Neural progenitor cell (in vitro differentiated cells): ENCODE measurements at regions not wholly inside any gene's neighbourhood (a gene's known extent, or its start where the extent isn't known, plus 50 kb on each side); places are given as distances from the start of the nearest gene placed in this dataset.
"Not testable (repeated sequence)": the region's sequence is repeated elsewhere in the genome, so short reads cannot be mapped to it uniquely, and the experiment has no call there.

ENCODE experiments used
- DNase-seq: peaks from one replicate; pipeline ENCODE4 v3.0.0-alpha.2; 2016; ENCODE audit warnings: low spot score
- H2AFZ ChIP-seq: fragments of 200-600 bp; sonication (generic); replicated peaks from 2 replicates; pipeline ENCODE4 v1.6.1; 2016; ENCODE audit warnings: antibody characterized with exemption
- H3F3A ChIP-seq: fragments of 200-600 bp; sonication (generic); 2 replicates; pipeline ENCODE4 v1.6.1; 2016; ENCODE audit warnings: antibody characterized with exemption, low read depth
- H3K27ac ChIP-seq: fragments of 200-600 bp; sonication (generic); 2 replicates; pipeline ENCODE4 v1.5.1; 2016; ENCODE audit warnings: mild to moderate bottlenecking
- H3K27me3 ChIP-seq: fragments of 200-600 bp; sonication (generic); 2 replicates; pipeline ENCODE4 v1.6.1; 2016; ENCODE audit warnings: mild to moderate bottlenecking, moderate library complexity
- H3K36me3 ChIP-seq: fragments of 200-600 bp; sonication (generic); 2 replicates; pipeline ENCODE4 v1.5.1; 2016
- H3K4me1 ChIP-seq: fragments of 200-600 bp; sonication (generic); 2 replicates; pipeline ENCODE4 v1.6.1; 2016; ENCODE audit warnings: mixed run types
- H3K4me2 ChIP-seq: fragments of 200-600 bp; sonication (generic); 2 replicates; pipeline ENCODE4 v1.6.1; 2016
- H3K4me3 ChIP-seq: fragments of 200-600 bp; sonication (generic); 2 replicates; pipeline ENCODE4 v1.5.1; 2016
- H3K79me2 ChIP-seq: fragments of 200-600 bp; sonication (generic); 2 replicates; pipeline ENCODE4 v1.6.1; 2016; ENCODE audit warnings: low read depth
- H3K9ac ChIP-seq: fragments of 200-600 bp; sonication (generic); 2 replicates; pipeline ENCODE4 v1.6.1; 2016
- H3K9me3 ChIP-seq: fragments of 200-600 bp; sonication (generic); 2 replicates; pipeline ENCODE4 v1.5.1; 2016; ENCODE audit warnings: low read depth
- H4K20me1 ChIP-seq: fragments of 200-600 bp; sonication (generic); 2 replicates; pipeline ENCODE4 v1.6.1; 2016; ENCODE audit warnings: low read depth
- H3K27ac Mint-ChIP-seq: 3 replicates; pipeline ENCODE4 v1.8.0; 2021; ENCODE audit warnings: mixed read lengths
- H3K27me3 Mint-ChIP-seq: 2 replicates; pipeline ENCODE4 v1.8.0; 2022; ENCODE audit warnings: low read depth, mild to moderate bottlenecking, inconsistent platforms, moderate library complexity, mixed read lengths; ENCODE audit not compliant: insufficient read depth
- H3K36me3 Mint-ChIP-seq: 3 replicates; pipeline ENCODE4 v1.8.0; 2021; ENCODE audit warnings: mixed read lengths
- H3K4me1 Mint-ChIP-seq: 3 replicates; pipeline ENCODE4 v1.8.0; 2021; ENCODE audit warnings: mixed read lengths
- H3K4me3 Mint-ChIP-seq: 3 replicates; pipeline ENCODE4 v1.8.0; 2021; ENCODE audit warnings: mild to moderate bottlenecking, moderate library complexity, mixed read lengths
- H3K9me3 Mint-ChIP-seq: 3 replicates; pipeline ENCODE4 v1.8.0; 2020; ENCODE audit warnings: mixed read lengths
- EZH2 ChIP-seq: fragments of 200-600 bp; sonication (generic); IDR thresholded peaks from 2 replicates; pipeline ENCODE4 v1.6.1; 2017; ENCODE audit warnings: antibody characterized with exemption, mild to moderate bottlenecking, moderate library complexity
- EZH2phosphoT487 ChIP-seq: fragments of 200-600 bp; sonication (generic); IDR thresholded peaks from 2 replicates; pipeline ENCODE4 v1.6.1; 2017; ENCODE audit warnings: antibody characterized with exemption
- TF ChIP-seq, protein P1 (sequence below): fragments of 200-600 bp; sonication (generic); IDR thresholded peaks from 2 replicates; pipeline ENCODE4 v1.5.1; 2017; ENCODE audit warnings: antibody characterized with exemption, mild to moderate bottlenecking

DNA sequence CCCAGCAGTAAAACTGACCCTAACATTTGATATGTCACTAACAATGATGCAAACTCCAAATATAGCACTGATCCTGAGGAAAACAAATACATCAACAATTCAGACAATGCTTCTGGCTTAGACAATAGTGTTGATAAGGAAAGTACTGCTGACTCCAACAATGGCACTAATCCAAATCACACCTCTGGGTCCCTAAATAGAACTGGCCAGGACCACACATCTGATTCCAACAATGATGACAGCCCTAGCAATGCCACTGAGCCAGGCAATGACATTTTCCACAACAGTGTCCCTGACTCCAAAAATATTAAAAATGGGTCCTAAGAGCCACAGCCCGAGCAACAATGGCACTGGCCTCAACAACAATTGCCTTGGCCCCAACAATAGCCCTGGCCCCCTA lies 243.1 kb upstream of the APOOL start:
- Mint-ChIP-seq H3K27ac (no peak overlapping the region), H3K27me3 (peaks cover 2% of the 10 kb centered on the region), H3K36me3 (no peaks in the 10 kb centered on the region), H3K4me1 (no peaks in the 10 kb centered on the region), H3K4me3 (no peak overlapping the region), H3K9me3 (no peaks in the 10 kb centered on the region)
- H3F3A ChIP-seq: no peaks in the 10 kb centered on the region
- no peaks in the 10 kb centered on the region for H3K4me1 ChIP-seq
- no peak overlapping the region for H3K4me2 ChIP-seq
- no peak overlapping the region for H3K27ac ChIP-seq
- H3K9me3 ChIP-seq: no peaks in the 10 kb centered on the region
- no peak overlapping the region for H3K9ac ChIP-seq
- TF ChIP-seq, protein P1, sequence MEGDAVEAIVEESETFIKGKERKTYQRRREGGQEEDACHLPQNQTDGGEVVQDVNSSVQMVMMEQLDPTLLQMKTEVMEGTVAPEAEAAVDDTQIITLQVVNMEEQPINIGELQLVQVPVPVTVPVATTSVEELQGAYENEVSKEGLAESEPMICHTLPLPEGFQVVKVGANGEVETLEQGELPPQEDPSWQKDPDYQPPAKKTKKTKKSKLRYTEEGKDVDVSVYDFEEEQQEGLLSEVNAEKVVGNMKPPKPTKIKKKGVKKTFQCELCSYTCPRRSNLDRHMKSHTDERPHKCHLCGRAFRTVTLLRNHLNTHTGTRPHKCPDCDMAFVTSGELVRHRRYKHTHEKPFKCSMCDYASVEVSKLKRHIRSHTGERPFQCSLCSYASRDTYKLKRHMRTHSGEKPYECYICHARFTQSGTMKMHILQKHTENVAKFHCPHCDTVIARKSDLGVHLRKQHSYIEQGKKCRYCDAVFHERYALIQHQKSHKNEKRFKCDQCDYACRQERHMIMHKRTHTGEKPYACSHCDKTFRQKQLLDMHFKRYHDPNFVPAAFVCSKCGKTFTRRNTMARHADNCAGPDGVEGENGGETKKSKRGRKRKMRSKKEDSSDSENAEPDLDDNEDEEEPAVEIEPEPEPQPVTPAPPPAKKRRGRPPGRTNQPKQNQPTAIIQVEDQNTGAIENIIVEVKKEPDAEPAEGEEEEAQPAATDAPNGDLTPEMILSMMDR: no peak
- TF ChIP-seq EZH2 (no peak), EZH2phosphoT487 (no peak)
- DNase-seq: no peak
- H3K36me3 ChIP-seq: no peaks in the 10 kb centered on the region
- H3K4me3 ChIP-seq: no peak overlapping the region
- no peaks in the 10 kb centered on the region for H4K20me1 ChIP-seq
- H2AFZ ChIP-seq: no peak overlapping the region
- no peaks in the 10 kb centered on the region for H3K27me3 ChIP-seq
- H3K79me2 ChIP-seq: no peaks in the 10 kb centered on the region

DNA sequence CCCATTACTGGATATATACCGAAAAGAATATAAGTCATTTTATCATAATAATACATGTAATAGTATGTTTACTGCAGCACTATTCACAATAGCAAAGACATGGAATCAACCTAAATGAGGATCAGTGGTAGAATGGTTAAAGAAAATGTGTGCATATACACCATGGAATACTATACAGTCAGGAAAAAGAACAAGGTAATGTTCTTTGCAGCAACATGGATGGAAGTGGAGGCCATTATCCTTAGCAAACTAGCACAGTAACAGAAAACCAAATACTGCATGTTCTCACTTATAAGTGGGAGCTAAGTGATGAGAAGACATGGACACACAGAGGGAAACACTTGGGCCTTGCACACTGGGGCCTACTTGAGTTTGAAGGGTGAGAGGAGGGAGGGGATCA lies 207.4 kb upstream of the APOOL start:
- Mint-ChIP-seq H3K36me3 (no peaks in the 10 kb centered on the region), H3K9me3 (no peaks in the 10 kb centered on the region), H3K4me1 (no peaks in the 10 kb centered on the region), H3K27me3 (peaks cover 4% of the 10 kb centered on the region), H3K4me3 (no peak overlapping the region), H3K27ac (no peak overlapping the region)
- no peak for DNase-seq
- no peak overlapping the region for H3K9ac ChIP-seq
- no peaks in the 10 kb centered on the region for H3K27me3 ChIP-seq
- H3K4me1 ChIP-seq: no peaks in the 10 kb centered on the region
- no peaks in the 10 kb centered on the region for H3F3A ChIP-seq
- no peak overlapping the region for H3K4me2 ChIP-seq
- H3K9me3 ChIP-seq: no peaks in the 10 kb centered on the region
- H3K79me2 ChIP-seq: no peaks in the 10 kb centered on the region
- no peak overlapping the region for H3K4me3 ChIP-seq
- no peak overlapping the region for H3K27ac ChIP-seq
- no peaks in the 10 kb centered on the region for H4K20me1 ChIP-seq
- TF ChIP-seq EZH2 (no peak), EZH2phosphoT487 (no peak)
- TF ChIP-seq, protein P1: no peak
- H2AFZ ChIP-seq: no peak overlapping the region
- no peaks in the 10 kb centered on the region for H3K36me3 ChIP-seq

DNA sequence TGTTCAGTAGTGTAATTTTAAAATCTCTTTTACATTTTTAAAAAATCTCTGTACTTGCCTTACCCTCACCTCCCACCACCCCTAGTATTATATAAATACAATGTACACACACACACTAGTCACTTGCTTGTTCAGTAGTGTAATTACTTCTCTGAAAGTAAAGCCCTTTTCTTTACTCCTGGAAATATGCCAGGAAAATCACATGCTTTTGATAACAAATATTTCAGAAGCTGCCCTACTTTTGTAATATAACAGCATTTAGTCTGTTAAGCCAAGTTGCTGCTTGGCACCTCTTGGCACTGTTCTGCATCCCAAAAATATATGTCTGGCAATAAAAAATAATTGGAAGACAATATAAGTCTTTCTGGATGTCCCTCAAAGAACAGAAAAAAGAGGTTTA lies 172.8 kb upstream of the APOOL start:
- DNase-seq: no peak
- Histone ChIP-seq H3K4me3 (no peak overlapping the region), H3K9me3 (no peaks in the 10 kb centered on the region), H3K79me2 (no peaks in the 10 kb centered on the region), H3K27me3 (no peaks in the 10 kb centered on the region), H3K27ac (no peak overlapping the region), H3K9ac (no peak overlapping the region), H3K4me2 (no peak overlapping the region), H2AFZ (no peak overlapping the region), H3K4me1 (no peaks in the 10 kb centered on the region), H4K20me1 (no peaks in the 10 kb centered on the region), H3F3A (no peaks in the 10 kb centered on the region), H3K36me3 (no peaks in the 10 kb centered on the region)
- H3K36me3 Mint-ChIP-seq: no peaks in the 10 kb centered on the region
- H3K27ac Mint-ChIP-seq: no peak overlapping the region
- no peak overlapping the region for H3K4me3 Mint-ChIP-seq
- no peaks in the 10 kb centered on the region for H3K27me3 Mint-ChIP-seq
- TF ChIP-seq, protein P1: no peak
- TF ChIP-seq EZH2 (no peak), EZH2phosphoT487 (no peak)
- H3K9me3 Mint-ChIP-seq: peaks cover 3% of the 10 kb centered on the region
- H3K4me1 Mint-ChIP-seq: no peaks in the 10 kb centered on the region

DNA sequence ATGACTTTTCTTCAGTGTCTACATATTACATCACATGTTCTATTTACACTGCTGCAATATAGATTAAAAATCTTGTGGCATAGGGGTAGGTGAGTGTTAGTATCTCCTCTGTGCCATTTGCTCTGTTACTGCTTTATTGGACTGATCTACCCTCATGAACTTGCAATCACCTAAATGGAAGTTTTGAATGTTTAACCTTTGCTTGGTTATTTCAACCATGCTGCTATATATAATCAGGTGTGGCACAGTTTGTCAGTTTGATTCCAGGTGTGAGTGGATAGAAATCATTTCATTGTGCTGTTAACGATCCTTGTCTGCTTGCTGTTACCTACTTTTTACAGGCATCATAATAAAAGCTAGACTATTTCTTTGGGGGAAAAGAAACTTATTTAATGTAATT lies 157.1 kb upstream of the APOOL start:
- H3K9me3 ChIP-seq, H3K4me3 Mint-ChIP-seq, H2AFZ ChIP-seq, H4K20me1 ChIP-seq, H3K79me2 ChIP-seq, H3K9ac ChIP-seq, DNase-seq, H3F3A ChIP-seq, H3K36me3 Mint-ChIP-seq, H3K27ac ChIP-seq, H3K27me3 ChIP-seq, H3K27ac Mint-ChIP-seq, H3K27me3 Mint-ChIP-seq, H3K4me2 ChIP-seq, H3K4me3 ChIP-seq, H3K4me1 Mint-ChIP-seq, H3K36me3 ChIP-seq, H3K4me1 ChIP-seq: not testable (repeated sequence)
- H3K9me3 Mint-ChIP-seq: peaks cover 22% of the 10 kb centered on the region

DNA sequence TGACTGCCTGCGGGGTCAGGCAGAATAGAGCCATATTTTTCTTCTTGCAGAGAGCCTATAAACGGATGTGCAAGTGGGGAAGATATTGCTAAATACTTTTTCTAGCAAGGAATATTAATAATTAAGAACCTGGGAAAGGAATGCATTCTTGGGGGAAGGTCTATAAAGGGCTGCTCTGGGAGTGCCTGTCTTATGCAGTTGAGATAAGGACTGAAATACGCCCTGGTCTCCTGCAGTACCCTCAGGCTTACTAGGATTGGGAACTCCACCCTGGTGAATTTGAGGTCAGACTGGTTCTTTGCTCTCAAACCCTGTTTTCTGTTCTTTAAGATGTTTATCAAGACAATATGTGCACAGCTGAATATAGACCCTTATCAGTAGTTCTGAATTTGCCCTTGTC lies 152.5 kb upstream of the APOOL start:
- peaks cover 31% of the 10 kb centered on the region for H3K9me3 Mint-ChIP-seq
- H3K36me3 ChIP-seq, H3K4me3 ChIP-seq, H4K20me1 ChIP-seq, DNase-seq, H3K27me3 ChIP-seq, H3K9ac ChIP-seq, H2AFZ ChIP-seq, H3K79me2 ChIP-seq, H3K4me1 ChIP-seq, H3K4me1 Mint-ChIP-seq, H3F3A ChIP-seq, H3K9me3 ChIP-seq, H3K36me3 Mint-ChIP-seq, H3K4me3 Mint-ChIP-seq, H3K27ac ChIP-seq, H3K4me2 ChIP-seq, H3K27me3 Mint-ChIP-seq, H3K27ac Mint-ChIP-seq: not testable (repeated sequence)

DNA sequence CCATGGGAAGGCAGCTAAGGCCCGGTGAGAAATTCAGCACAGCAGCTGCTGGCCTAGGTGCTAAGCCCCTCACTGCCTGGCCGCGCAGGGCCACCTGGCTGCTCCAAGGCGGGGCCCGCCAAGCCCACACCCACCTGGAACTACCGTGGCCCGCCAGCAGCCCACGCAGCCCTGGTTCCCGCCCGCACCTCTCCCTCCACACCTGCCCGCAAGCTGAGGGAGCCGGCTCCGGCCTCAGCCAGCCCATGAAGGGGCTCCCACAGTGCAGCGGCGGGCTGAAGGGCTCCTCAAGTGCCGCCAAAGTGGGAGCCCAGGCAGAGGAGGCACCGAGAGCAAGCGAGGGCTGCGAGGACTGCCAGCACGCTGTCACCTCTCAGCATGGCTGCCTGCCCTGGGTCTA lies 146.9 kb upstream of the APOOL start:
- H3K4me3 ChIP-seq, H3F3A ChIP-seq, H3K9me3 ChIP-seq, H3K4me3 Mint-ChIP-seq, H3K36me3 Mint-ChIP-seq, H4K20me1 ChIP-seq, H2AFZ ChIP-seq, DNase-seq, H3K4me1 Mint-ChIP-seq, H3K27ac ChIP-seq, H3K27me3 ChIP-seq, H3K9ac ChIP-seq, H3K79me2 ChIP-seq, H3K36me3 ChIP-seq, H3K4me1 ChIP-seq, H3K27ac Mint-ChIP-seq, H3K4me2 ChIP-seq, H3K27me3 Mint-ChIP-seq: not testable (repeated sequence)
- H3K9me3 Mint-ChIP-seq: peaks cover 11% of the 10 kb centered on the region
